KOPT-K1 (cell line): ENCODE measurements at regions not wholly inside any gene's neighbourhood (a gene's known extent, or its start where the extent isn't known, plus 50 kb on each side); places are given as distances from the start of the nearest gene placed in this dataset.

Source experiments
- H3K27ac ChIP-seq: fragments of 200-600 bp; sonication (generic); 2 replicates; pipeline ENCODE4 v1.5.1; 2016; ENCODE audit warnings: antibody characterized with exemption, mild to moderate bottlenecking, low read depth, low read length; ENCODE audit not compliant: poor library complexity, severe bottlenecking
- H3K36me3 ChIP-seq: fragments of 200-600 bp; sonication (generic); 2 replicates; pipeline ENCODE4 v1.5.1; 2017; ENCODE audit warnings: antibody characterized with exemption, mild to moderate bottlenecking, low read length, moderate library complexity; ENCODE audit not compliant: insufficient read depth
- H3K9me3 ChIP-seq: fragments of 200-600 bp; sonication (generic); 2 replicates; pipeline ENCODE4 v1.5.1; 2017; ENCODE audit warnings: antibody characterized with exemption, low read length, mild to moderate bottlenecking; ENCODE audit not compliant: insufficient read depth, poor library complexity, severe bottlenecking

- Histone ChIP-seq H3K27ac (peak overlapping the region; percentile 98), H3K9me3 (no peaks in the 10 kb centered on the region), H3K36me3 (peaks cover 29% of the 10 kb centered on the region)
Observed at GRCh38 chr14:22458737-22459136, 130.3 kb downstream of the DAD1 start.

DNA sequence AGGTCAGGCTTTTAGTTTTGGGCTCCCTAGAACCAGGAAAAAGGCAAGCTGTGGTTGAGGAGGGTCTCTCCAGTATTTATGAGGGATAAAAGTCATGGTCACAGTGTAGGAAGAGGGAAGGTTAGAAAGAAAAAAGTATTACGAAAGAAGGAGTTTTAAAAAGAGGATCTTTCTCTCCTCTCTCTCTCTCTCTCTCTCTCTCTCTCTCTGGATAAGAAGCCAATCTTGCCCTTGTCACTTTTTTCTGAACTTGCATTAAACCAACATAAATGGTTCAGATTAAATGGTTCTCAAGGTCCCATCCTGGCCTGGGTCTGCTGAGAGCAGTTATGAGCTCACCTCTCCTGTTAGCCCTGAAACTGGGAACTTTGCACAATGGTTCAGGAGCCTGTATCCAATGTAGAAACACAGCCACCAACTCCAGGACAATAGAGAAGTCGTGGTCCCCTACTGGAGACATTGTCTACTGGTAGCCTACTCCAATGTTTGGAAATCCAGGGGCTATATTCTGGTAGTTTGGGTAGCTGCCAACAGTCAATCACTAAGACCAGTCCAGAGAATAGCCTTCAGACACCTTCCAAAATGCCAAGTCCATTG lies 131.9 kb downstream of the DAD1 start:
- Histone ChIP-seq H3K36me3 (peaks cover 13% of the 10 kb centered on the region), H3K27ac (peak overlapping the region; percentile 98), H3K9me3 (no peaks in the 10 kb centered on the region)

DNA sequence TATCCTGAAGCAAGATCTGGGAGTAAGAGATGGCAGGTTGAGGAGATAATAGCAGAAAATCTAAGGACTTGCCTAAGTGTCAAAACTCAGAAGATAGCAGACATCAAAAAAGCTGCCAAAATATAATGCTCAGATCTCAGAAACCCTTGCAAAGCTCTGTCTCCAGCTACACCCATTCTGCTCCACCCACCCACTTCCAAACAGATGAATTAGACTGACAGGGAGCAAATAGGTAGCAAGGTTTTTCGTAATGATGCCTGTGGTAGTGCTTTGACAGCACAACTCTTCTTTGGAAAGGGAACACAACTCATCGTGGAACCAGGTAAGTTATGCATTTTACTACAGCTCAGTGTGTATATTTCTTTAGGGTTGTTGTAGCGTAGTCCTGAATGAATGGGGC lies 132.6 kb downstream of the DAD1 start:
- Histone ChIP-seq H3K36me3 (peaks cover 7% of the 10 kb centered on the region), H3K9me3 (no peaks in the 10 kb centered on the region), H3K27ac (peak overlapping the region; percentile 98)

- H3K27ac ChIP-seq, result peak overlapping the region; percentile 98
- H3K36me3 ChIP-seq, result no peaks in the 10 kb centered on the region
- H3K9me3 ChIP-seq, result no peaks in the 10 kb centered on the region
Observed at GRCh38 chr14:22452330-22452729, 136.7 kb downstream of the DAD1 start.

DNA sequence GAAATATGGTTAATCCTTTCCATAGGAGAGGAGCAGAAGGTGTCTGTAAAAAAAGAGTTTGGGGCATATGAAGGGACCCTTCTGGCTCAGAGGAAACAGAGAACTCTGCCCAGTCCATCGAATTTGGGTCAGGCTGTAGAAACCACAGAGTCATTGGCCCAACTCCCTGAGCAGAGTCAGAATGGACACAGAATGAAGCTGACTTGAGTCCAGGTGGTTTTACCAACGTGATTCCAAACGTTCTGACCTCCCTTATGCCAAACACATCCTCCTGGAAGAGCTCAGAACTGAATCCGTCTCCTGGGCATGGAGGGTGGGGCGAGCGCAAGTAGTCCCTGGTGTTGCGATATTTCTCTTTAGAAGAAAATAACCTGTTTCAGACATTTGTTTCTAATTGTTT lies 138.8 kb downstream of the DAD1 start:
- Histone ChIP-seq H3K36me3 (no peaks in the 10 kb centered on the region), H3K9me3 (no peaks in the 10 kb centered on the region), H3K27ac (no peak overlapping the region)

DNA sequence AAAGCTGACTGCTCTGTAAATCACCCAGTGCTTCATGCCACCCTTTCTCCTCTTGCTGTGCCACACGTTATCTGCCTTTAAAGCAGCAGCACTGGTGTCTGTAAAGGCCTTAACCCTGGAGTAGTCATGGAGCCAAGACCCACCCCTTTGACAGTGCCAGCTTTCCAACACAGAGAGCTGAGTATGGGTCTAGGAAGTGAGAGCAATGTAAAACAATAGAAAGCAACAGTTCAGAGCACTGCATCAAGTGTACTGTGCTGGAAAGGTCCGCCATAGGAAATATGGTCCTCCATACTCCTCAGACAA lies 139.5 kb downstream of the DAD1 start:
- no peak overlapping the region for H3K27ac ChIP-seq
- H3K9me3 ChIP-seq, result no peaks in the 10 kb centered on the region

DNA sequence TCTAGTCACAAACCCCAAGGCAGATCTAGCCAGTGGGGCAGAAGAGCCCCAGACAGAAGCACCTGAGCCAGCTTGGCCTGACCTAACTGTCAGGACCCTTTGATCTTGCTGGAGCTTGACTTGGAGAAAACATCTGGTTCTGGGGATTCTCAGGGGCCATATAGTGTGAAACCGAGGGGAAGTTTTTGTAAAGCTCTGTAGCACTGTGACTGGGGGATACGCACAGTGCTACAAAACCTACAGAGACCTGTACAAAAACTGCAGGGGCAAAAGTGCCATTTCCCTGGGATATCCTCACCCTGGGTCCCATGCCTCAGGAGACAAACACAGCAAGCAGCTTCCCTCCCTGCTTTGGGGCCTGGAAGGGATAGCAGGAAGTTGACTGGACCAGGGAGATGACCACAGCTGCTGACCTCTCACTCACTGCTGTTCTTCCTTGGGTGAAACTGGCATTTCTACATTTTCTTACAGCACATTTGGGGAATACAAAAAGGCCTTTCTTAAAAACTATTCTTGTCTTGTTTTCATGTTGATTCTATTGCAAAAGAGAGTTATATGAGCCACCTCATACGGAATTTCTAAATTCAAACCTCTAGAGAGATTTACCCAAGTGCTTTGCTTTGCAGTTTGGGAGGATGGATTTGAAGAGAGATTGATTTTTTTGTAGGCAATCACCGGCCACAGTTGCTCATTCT lies 140.0 kb downstream of the DAD1 start:
- no peaks in the 10 kb centered on the region for H3K9me3 ChIP-seq
- no peak overlapping the region for H3K27ac ChIP-seq
- no peaks in the 10 kb centered on the region for H3K36me3 ChIP-seq

More for the DNA sequence above, 139.5 kb downstream of the DAD1 start:
- no peaks in the 10 kb centered on the region for H3K36me3 ChIP-seq

DNA sequence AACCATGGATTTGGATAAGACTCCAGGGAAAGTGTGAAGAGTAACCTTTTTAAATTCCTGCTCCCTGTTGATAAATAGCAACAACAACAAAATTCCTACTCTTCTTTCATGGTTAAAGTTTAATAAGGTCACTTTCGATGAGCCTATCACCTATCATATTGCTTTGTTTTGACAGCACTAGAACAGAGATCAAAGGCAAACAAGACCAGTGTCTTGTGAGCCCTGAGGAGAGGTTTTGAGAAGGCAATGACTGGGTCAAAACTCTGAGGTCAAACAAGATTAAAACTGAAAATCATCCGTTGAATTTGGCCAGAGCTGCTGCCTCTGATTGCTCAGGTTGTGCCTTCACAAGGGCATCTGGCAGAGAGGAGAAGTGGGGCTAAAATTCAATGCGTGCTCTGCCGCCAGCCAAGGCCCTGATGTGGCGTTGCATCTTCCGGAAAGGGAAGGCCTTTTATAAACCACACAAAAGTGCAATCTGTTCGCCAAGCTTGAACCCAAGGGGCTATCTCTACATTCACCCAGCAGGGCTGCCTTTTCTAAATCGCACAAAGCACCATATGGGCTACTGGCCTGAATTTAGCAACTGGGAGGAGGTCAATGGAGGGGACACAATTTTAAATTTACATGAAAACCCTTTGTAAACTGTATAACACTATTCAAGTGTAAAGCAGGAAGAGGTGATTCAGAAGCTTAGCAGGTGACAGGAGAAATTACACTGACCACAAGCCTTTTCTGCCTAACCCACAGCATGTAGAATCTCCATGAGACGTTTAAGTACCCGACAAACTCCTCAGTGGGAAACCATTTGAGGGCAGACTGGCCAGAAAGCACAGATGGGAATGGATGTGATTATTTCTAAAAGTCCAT lies 140.8 kb downstream of the DAD1 start:
- no peaks in the 10 kb centered on the region for H3K36me3 ChIP-seq
- no peaks in the 10 kb centered on the region for H3K9me3 ChIP-seq
- no peak overlapping the region for H3K27ac ChIP-seq

GRCh38 chr14:22438742-22439141 lies 150.3 kb downstream of the DAD1 start:
- Histone ChIP-seq H3K36me3 (no peaks in the 10 kb centered on the region), H3K9me3 (no peaks in the 10 kb centered on the region), H3K27ac (peak overlapping the region; percentile 100)

- H3K27ac ChIP-seq, result peak overlapping the region; percentile 100
- 0 out of 2 replicates have a peak, but pooled peaks cover 7% of the 10 kb centered on the region for H3K36me3 ChIP-seq
- no peaks in the 10 kb centered on the region for H3K9me3 ChIP-seq
Observed at GRCh38 chr14:22434901-22435550, 154.0 kb downstream of the DAD1 start.

- H3K9me3 ChIP-seq, result no peaks in the 10 kb centered on the region
- peaks cover 17% of the 10 kb centered on the region for H3K36me3 ChIP-seq
- H3K27ac ChIP-seq, result peak overlapping the region; percentile 100
Observed at GRCh38 chr14:22434030-22434429, 155.0 kb downstream of the DAD1 start.

DNA sequence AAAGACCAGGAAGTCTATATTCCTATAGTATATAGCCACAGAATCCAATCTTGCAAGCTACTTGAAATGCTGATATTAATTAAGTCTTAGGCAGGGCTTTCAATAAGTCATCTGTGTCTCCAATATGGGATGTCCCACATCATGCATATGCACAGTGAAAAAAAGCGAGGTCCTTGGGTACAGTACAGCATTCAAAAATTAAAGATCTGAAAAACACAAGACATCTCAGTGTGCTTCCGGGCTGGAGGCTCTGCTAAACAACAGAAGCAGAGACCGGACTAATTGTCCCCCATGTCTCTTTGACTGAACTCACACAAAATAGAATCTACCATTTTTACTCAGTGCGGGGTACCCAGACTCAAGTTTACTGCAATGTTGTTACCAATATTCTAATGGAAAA lies 156.0 kb downstream of the DAD1 start:
- Histone ChIP-seq H3K27ac (peak overlapping the region; percentile 100), H3K9me3 (no peaks in the 10 kb centered on the region), H3K36me3 (peaks cover 26% of the 10 kb centered on the region)

GRCh38 chr14:22432348-22432976 lies 156.6 kb downstream of the DAD1 start:
- Histone ChIP-seq H3K27ac (peak overlapping the region; percentile 100), H3K36me3 (peaks cover 32% of the 10 kb centered on the region), H3K9me3 (no peaks in the 10 kb centered on the region)

GRCh38 chr14:22429546-22430294 lies 159.3 kb downstream of the DAD1 start:
- Histone ChIP-seq H3K36me3 (peaks cover 60% of the 10 kb centered on the region), H3K9me3 (no peaks in the 10 kb centered on the region), H3K27ac (peak overlapping the region; percentile 100)
